SK-N-SH (cell line): ENCODE measurements at regions not wholly inside any gene's neighbourhood (a gene's known extent, or its start where the extent isn't known, plus 50 kb on each side); places are given as distances from the start of the nearest gene placed in this dataset.

Source experiments
- ELF1 ChIP-seq: IDR thresholded peaks from 2 replicates; pipeline ENCODE4 v1.4.0; 2012
- EP300 ChIP-seq, 2 experiments: IDR thresholded peaks; 2 replicates each; pipeline versions ENCODE4 v1.4.0 to v1.6.1; 2012; ENCODE audit warnings: borderline replicate concordance in 1 of 2, low read depth in 1 of 2, low read length in 1 of 2
- EZH2phosphoT487 ChIP-seq: fragments of 200-600 bp; sonication (generic); IDR thresholded peaks from 2 replicates; pipeline ENCODE4 v1.6.1; 2017; ENCODE audit warnings: low read depth, mixed run types, mild to moderate bottlenecking, antibody characterized with exemption, moderate library complexity, borderline replicate concordance
- GABPA ChIP-seq: IDR thresholded peaks from 2 replicates; pipeline ENCODE4 v1.4.0; 2012; ENCODE audit warnings: low read depth, mild to moderate bottlenecking
- NRF1 ChIP-seq: IDR thresholded peaks from 2 replicates; pipeline ENCODE4 v1.6.1; 2012; ENCODE audit warnings: low read depth, mild to moderate bottlenecking, low read length
- POLR2AphosphoS5 ChIP-seq: IDR thresholded peaks from 2 replicates; pipeline ENCODE4 v1.6.1; 2012; ENCODE audit warnings: low read depth, low read length
- RFX5 ChIP-seq: IDR thresholded peaks from 2 replicates; pipeline ENCODE4 v1.6.1; 2012; ENCODE audit warnings: mild to moderate bottlenecking, improper control_type of control experiment, low read length
- SIN3A ChIP-seq: IDR thresholded peaks from 2 replicates; pipeline ENCODE4 v1.6.1; 2012; ENCODE audit warnings: low read depth, mild to moderate bottlenecking, low read length, moderate library complexity, borderline replicate concordance
- SMC3 ChIP-seq: IDR thresholded peaks from 2 replicates; pipeline ENCODE4 v1.6.1; 2012; ENCODE audit warnings: low read depth, low read length, improper control_type of control experiment
- TAF1 ChIP-seq: IDR thresholded peaks from 2 replicates; pipeline ENCODE4 v1.6.1; 2012; ENCODE audit warnings: low read depth, mild to moderate bottlenecking, low read length, moderate library complexity, borderline replicate concordance
- TF ChIP-seq, protein P1 (sequence below): fragments of 200-600 bp; sonication (generic); IDR thresholded peaks from 2 replicates; pipeline ENCODE4 v1.6.1; 2017; ENCODE audit warnings: antibody characterized with exemption, mild to moderate bottlenecking, moderate library complexity
- TF ChIP-seq, protein P2 (sequence below): IDR thresholded peaks from 2 replicates; pipeline ENCODE4 v1.4.0; 2012; ENCODE audit warnings: low read depth, borderline replicate concordance
- TF ChIP-seq, protein P3 (sequence below): IDR thresholded peaks from 2 replicates; pipeline ENCODE4 v1.4.0; 2012; ENCODE audit warnings: low read depth
- TF ChIP-seq, protein P4 (sequence below): fragments of 150-350 bp; IDR thresholded peaks from 2 replicates; pipeline ENCODE4 v1.6.1; 2017; ENCODE audit warnings: antibody characterized with exemption, low read length, low read depth, borderline replicate concordance

DNA sequence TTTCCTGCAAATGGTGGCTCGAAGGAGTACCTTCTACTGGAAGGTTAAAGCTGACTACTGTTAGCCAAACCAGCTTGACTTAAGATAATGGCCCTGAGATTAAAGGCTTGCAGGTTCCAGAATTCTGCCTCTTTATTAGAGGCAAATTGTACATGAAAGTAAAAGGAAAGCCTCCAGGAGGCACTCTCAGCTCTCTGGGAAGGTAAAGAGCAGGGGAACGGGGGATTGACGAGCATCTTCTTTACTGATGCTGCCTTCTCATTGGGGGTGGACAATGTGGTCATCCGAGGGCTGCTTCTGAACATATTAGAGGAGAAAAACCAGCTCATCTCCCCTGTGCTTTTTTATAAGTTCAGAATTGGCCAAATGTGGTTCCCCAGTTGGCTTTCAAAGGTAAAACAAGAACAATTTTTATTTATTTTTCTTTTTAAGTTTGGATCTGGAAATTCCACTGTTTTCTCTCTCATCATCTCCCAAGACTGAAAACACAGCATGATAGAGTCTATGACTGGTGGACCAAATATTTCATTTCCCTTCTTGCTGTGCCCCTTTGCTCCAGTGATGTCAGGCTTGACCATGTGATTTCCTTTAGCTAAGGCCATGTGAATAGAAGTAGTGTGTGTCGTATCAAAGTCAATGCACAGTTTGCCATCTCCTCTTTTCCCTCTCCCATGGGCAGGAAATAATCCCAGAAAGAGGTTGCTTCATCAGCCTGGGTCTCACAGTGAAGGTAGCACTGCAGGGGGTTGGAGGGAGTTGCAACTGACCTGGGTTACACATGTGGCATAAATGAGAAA lies 292.7 kb downstream of the PRDM2 start:
- TF ChIP-seq, protein P1, sequence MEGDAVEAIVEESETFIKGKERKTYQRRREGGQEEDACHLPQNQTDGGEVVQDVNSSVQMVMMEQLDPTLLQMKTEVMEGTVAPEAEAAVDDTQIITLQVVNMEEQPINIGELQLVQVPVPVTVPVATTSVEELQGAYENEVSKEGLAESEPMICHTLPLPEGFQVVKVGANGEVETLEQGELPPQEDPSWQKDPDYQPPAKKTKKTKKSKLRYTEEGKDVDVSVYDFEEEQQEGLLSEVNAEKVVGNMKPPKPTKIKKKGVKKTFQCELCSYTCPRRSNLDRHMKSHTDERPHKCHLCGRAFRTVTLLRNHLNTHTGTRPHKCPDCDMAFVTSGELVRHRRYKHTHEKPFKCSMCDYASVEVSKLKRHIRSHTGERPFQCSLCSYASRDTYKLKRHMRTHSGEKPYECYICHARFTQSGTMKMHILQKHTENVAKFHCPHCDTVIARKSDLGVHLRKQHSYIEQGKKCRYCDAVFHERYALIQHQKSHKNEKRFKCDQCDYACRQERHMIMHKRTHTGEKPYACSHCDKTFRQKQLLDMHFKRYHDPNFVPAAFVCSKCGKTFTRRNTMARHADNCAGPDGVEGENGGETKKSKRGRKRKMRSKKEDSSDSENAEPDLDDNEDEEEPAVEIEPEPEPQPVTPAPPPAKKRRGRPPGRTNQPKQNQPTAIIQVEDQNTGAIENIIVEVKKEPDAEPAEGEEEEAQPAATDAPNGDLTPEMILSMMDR = no peak
- no peak for TF ChIP-seq NRF1
- TF ChIP-seq RFX5 = no peak
- no peak for TF ChIP-seq EZH2phosphoT487
- no peak for TF ChIP-seq EP300 (IDR thresholded peaks at IDR 0.05; ENCODE audit: borderline replicate concordance in 1 of 2, low read depth in 1 of 2, low read length in 1 of 2)
- no peak for TF ChIP-seq TAF1
- TF ChIP-seq ELF1 = no peak
- no peak for TF ChIP-seq POLR2AphosphoS5
- TF ChIP-seq SMC3 = no peak
- TF ChIP-seq, protein P2, sequence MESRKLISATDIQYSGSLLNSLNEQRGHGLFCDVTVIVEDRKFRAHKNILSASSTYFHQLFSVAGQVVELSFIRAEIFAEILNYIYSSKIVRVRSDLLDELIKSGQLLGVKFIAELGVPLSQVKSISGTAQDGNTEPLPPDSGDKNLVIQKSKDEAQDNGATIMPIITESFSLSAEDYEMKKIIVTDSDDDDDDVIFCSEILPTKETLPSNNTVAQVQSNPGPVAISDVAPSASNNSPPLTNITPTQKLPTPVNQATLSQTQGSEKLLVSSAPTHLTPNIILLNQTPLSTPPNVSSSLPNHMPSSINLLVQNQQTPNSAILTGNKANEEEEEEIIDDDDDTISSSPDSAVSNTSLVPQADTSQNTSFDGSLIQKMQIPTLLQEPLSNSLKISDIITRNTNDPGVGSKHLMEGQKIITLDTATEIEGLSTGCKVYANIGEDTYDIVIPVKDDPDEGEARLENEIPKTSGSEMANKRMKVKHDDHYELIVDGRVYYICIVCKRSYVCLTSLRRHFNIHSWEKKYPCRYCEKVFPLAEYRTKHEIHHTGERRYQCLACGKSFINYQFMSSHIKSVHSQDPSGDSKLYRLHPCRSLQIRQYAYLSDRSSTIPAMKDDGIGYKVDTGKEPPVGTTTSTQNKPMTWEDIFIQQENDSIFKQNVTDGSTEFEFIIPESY = no peak
- TF ChIP-seq, protein P3, sequence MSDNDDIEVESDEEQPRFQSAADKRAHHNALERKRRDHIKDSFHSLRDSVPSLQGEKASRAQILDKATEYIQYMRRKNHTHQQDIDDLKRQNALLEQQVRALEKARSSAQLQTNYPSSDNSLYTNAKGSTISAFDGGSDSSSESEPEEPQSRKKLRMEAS = no peak
- no peak for TF ChIP-seq SIN3A
- TF ChIP-seq, protein P4, sequence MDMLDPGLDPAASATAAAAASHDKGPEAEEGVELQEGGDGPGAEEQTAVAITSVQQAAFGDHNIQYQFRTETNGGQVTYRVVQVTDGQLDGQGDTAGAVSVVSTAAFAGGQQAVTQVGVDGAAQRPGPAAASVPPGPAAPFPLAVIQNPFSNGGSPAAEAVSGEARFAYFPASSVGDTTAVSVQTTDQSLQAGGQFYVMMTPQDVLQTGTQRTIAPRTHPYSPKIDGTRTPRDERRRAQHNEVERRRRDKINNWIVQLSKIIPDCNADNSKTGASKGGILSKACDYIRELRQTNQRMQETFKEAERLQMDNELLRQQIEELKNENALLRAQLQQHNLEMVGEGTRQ = no peak
- no peak for TF ChIP-seq GABPA
